ENCODE measurements at regions not wholly inside any gene's neighbourhood (a gene's known extent, or its start where the extent isn't known, plus 50 kb on each side); places are given as distances from the start of the nearest gene placed in this dataset.
"Not testable (repeated sequence)": the region's sequence is repeated elsewhere in the genome, so short reads cannot be mapped to it uniquely, and the experiment has no call there.

- not testable (repeated sequence) for DNase-seq
Measured at GRCh38 chr1:182225755-182226154, 164.2 kb upstream of the ZNF648 start.

GRCh38 chr1:182221990-182222389 lies 160.5 kb upstream of the ZNF648 start:
- DNase-seq, result not testable (repeated sequence)

GRCh38 chr1:182221367-182221766 lies 159.9 kb upstream of the ZNF648 start:
- not testable (repeated sequence) for DNase-seq

GRCh38 chr1:182217967-182218366 lies 156.5 kb upstream of the ZNF648 start:
- no peak for DNase-seq

GRCh38 chr1:182217071-182217470 lies 155.6 kb upstream of the ZNF648 start:
- DNase-seq, result no peak

- DNase-seq, result no peak
Measured at GRCh38 chr1:182215764-182216163, 154.3 kb upstream of the ZNF648 start.

- DNase-seq, result no peak
Measured at GRCh38 chr1:182213163-182213562, 151.7 kb upstream of the ZNF648 start.

- no peak for DNase-seq
Measured at GRCh38 chr1:182211386-182211785, 149.9 kb upstream of the ZNF648 start.

- DNase-seq, result no peak
Measured at GRCh38 chr1:182210417-182210816, 148.9 kb upstream of the ZNF648 start.

- no peak for DNase-seq
Measured at GRCh38 chr1:182207300-182207699, 145.8 kb upstream of the ZNF648 start.

GRCh38 chr1:182206626-182207239 lies 145.2 kb upstream of the ZNF648 start:
- DNase-seq, result no peak

GRCh38 chr1:182205351-182206022 lies 144.0 kb upstream of the ZNF648 start:
- no peak for DNase-seq

- no peak for DNase-seq
Measured at GRCh38 chr1:182203191-182203875, 141.8 kb upstream of the ZNF648 start.

GRCh38 chr1:182201490-182201889 lies 140.0 kb upstream of the ZNF648 start:
- not testable (repeated sequence) for DNase-seq

- no peak for DNase-seq
Measured at GRCh38 chr1:182200025-182200812, 138.7 kb upstream of the ZNF648 start.

- no peak for DNase-seq
Measured at GRCh38 chr1:182198006-182198605, 136.6 kb upstream of the ZNF648 start.

- no peak for DNase-seq
Measured at GRCh38 chr1:182196897-182197870, 135.7 kb upstream of the ZNF648 start.

- DNase-seq, result no peak
Measured at GRCh38 chr1:182195733-182196132, 134.2 kb upstream of the ZNF648 start.

GRCh38 chr1:182193908-182194550 lies 132.5 kb upstream of the ZNF648 start:
- DNase-seq, result no peak

GRCh38 chr1:182192966-182193365 lies 131.5 kb upstream of the ZNF648 start:
- DNase-seq, result no peak

- no peak for DNase-seq
Measured at GRCh38 chr1:182192215-182192614, 130.7 kb upstream of the ZNF648 start.
